ENCODE measurements at regions not wholly inside any gene's neighbourhood (a gene's known extent, or its start where the extent isn't known, plus 50 kb on each side); places are given as distances from the start of the nearest gene placed in this dataset.

- Histone ChIP-seq H3K4me1 (replicated peaks in 1 of 2; ENCODE audit: control insufficient read depth in 2 of 2, insufficient read depth in 2 of 2, low read length in 2 of 2) (no peaks in the 10 kb centered on the region), H3K27me3 (ENCODE audit: control insufficient read depth in 2 of 2, insufficient read depth in 2 of 2, low read length in 2 of 2) (no peaks in the 10 kb centered on the region), H3K79me2 (ENCODE audit: control insufficient read depth, insufficient read depth, low read length) (no peaks in the 10 kb centered on the region), H3K9me3 (replicated peaks; ENCODE audit: control insufficient read depth, insufficient read depth, low read depth, low read length) (no peaks in the 10 kb centered on the region), H3K9ac (ENCODE audit: insufficient read depth in 1 of 2, low read depth in 2 of 2, low read length in 2 of 2) (no peak overlapping the region), H4K20me1 (replicated peaks; ENCODE audit: control insufficient read depth, insufficient read depth, low read length) (no peaks in the 10 kb centered on the region), H3K27ac (ENCODE audit: extremely low read depth, low read depth, low read length) (no peak overlapping the region), H2AFZ (ENCODE audit: low read depth, low read length) (no peak overlapping the region), H3K36me3 (ENCODE audit: control insufficient read depth, insufficient read depth, low read length) (no peaks in the 10 kb centered on the region), H3K9me1 (ENCODE audit: control insufficient read depth, insufficient read depth, low read length) (no peaks in the 10 kb centered on the region), H3K4me2 (ENCODE audit: insufficient read depth, low read length) (no peak overlapping the region), H3K4me3 (no peak overlapping the region)
- POLR2A ChIA-PET: no interaction called here
- ATAC-seq (no peak), FAIRE-seq (no peak), DNase-seq (ENCODE audit: extremely low read depth in 1 of 4, low spot score in 3 of 4) (no peak)
- in situ Hi-C loops (cut with MboI): no loop called here
- 0% methylated on average over 1 of the region's 1 CpG for WGBS (ENCODE audit: insufficient coverage, low coverage, missing lambda C conversion rate)
- CTCF ChIA-PET (ENCODE audit: low intra/inter-chr PET ratio): no interaction called here
- TF ChIP-seq ZNF184 (CRISPR knock-in tag; IDR thresholded peaks at IDR 0.05) (no peak), ZNF445 (CRISPR knock-in tag; IDR thresholded peaks at IDR 0.05; ENCODE audit: low read depth) (no peak), MAFK (IDR thresholded peaks at IDR 0.05; ENCODE audit: low read length) (no peak), MEIS2 (IDR thresholded peaks at IDR 0.05; ENCODE audit: partially characterized antibody) (no peak), TARDBP (IDR thresholded peaks at IDR 0.05) (no peak), CHCHD3 (CRISPR knock-in tag; IDR thresholded peaks at IDR 0.05) (no peak), ZNF740 (CRISPR knock-in tag; IDR thresholded peaks at IDR 0.05) (no peak), ZNF740 (tag; IDR thresholded peaks at IDR 0.05) (no peak), FOXP1 (CRISPR knock-in tag; IDR thresholded peaks at IDR 0.05) (no peak), WHSC1 (IDR thresholded peaks at IDR 0.05; ENCODE audit: low read length) (no peak), SMARCA4 (IDR thresholded peaks at IDR 0.05) (no peak), ERF (CRISPR knock-in tag; IDR thresholded peaks at IDR 0.05) (no peak), KDM4B (IDR thresholded peaks at IDR 0.05; ENCODE audit: borderline replicate concordance in 2 of 2, low read depth in 1 of 2) (no peak), ZFP30 (CRISPR knock-in tag; IDR thresholded peaks at IDR 0.05; ENCODE audit: borderline replicate concordance) (no peak)
- TF ChIP-seq, protein P1, sequence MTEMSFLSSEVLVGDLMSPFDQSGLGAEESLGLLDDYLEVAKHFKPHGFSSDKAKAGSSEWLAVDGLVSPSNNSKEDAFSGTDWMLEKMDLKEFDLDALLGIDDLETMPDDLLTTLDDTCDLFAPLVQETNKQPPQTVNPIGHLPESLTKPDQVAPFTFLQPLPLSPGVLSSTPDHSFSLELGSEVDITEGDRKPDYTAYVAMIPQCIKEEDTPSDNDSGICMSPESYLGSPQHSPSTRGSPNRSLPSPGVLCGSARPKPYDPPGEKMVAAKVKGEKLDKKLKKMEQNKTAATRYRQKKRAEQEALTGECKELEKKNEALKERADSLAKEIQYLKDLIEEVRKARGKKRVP (CRISPR knock-in tag; IDR thresholded peaks at IDR 0.05): no peak
- intact Hi-C loops (cut with micrococcal nuclease): no loop called here
- BruUV-seq (replicated peaks): no TSS peak
These were observed 339.2 kb upstream of the MEOX2 start for GRCh38 chr7:16025696-16026095.
